OCI-LY7 (cell line): ENCODE measurements at regions not wholly inside any gene's neighbourhood (a gene's known extent, or its start where the extent isn't known, plus 50 kb on each side); places are given as distances from the start of the nearest gene placed in this dataset.

ENCODE experiments used
- BruUV-seq: library from RNA; stranded (reverse); fragments of 400-500 nt; replicated peaks from 2 replicates; lab custom pipeline; 2021; lab: Mats Ljungman, UMichigan
- CTCF ChIA-PET: fragments of 300-600 bp; sonication (Branson Sonifier 250); formaldehyde crosslinking; loops from one replicate; lab custom pipeline; 2022; ENCODE audit warnings: antibody characterized with exemption; ENCODE audit not compliant: unreplicated experiment; lab: Charles Lee
- POLR2A ChIA-PET: fragments of 300-600 bp; sonication (Branson Sonifier 250); formaldehyde crosslinking; loops from one replicate; lab custom pipeline; 2022; ENCODE audit warnings: antibody characterized with exemption; lab: Charles Lee
- DNase-seq: peaks from one replicate; pipeline ENCODE4 v3.0.0-alpha.2; 2015; ENCODE audit warnings: low spot score
- H2AFZ ChIP-seq: fragments of 200-600 bp; sonication (generic), shearing (Covaris generic); 2 replicates; pipeline ENCODE4 v1.6.1; 2014; ENCODE audit warnings: mild to moderate bottlenecking, antibody characterized with exemption, low read length, moderate library complexity
- H3K27ac ChIP-seq: fragments of 200-600 bp; sonication (generic); 2 replicates; pipeline ENCODE4 v1.5.1; 2014; ENCODE audit warnings: mixed run types, low read depth, mild to moderate bottlenecking, moderate library complexity, low read length, inconsistent platforms; ENCODE audit not compliant: poor library complexity, severe bottlenecking
- H3K36me3 ChIP-seq: fragments of 200-600 bp; sonication (generic); 2 replicates; pipeline ENCODE4 v1.6.1; 2014; ENCODE audit warnings: mild to moderate bottlenecking, antibody characterized with exemption, low read length, moderate library complexity, mixed read lengths; ENCODE audit not compliant: insufficient read depth
- H3K4me1 ChIP-seq: fragments of 200-600 bp; sonication (generic); 2 replicates; pipeline ENCODE4 v1.5.1; 2014; ENCODE audit warnings: mild to moderate bottlenecking, low read length; ENCODE audit not compliant: insufficient read depth, poor library complexity, severe bottlenecking
- H3K4me2 ChIP-seq: fragments of 200-600 bp; sonication (generic); 2 replicates; pipeline ENCODE4 v1.6.1; 2014; ENCODE audit warnings: mild to moderate bottlenecking, low read length
- H3K4me3 ChIP-seq: fragments of 200-600 bp; sonication (generic); 2 replicates; pipeline ENCODE4 v1.5.1; 2014; ENCODE audit warnings: mild to moderate bottlenecking, low read depth, low read length; ENCODE audit not compliant: poor library complexity, severe bottlenecking
- H3K79me2 ChIP-seq: fragments of 200-600 bp; sonication (generic); 2 replicates; pipeline ENCODE4 v1.6.1; 2016; ENCODE audit warnings: low read depth, mild to moderate bottlenecking, low read length, moderate library complexity, mixed read lengths; ENCODE audit not compliant: insufficient read depth
- H3K9me2 ChIP-seq: fragments of 200-600 bp; sonication (generic); 2 replicates; pipeline ENCODE4 v1.6.1; 2016; ENCODE audit warnings: mild to moderate bottlenecking, low read length, mixed read lengths; ENCODE audit not compliant: insufficient read depth
- H3K9me3 ChIP-seq: fragments of 200-600 bp; sonication (generic); 2 replicates; pipeline ENCODE4 v1.6.1; 2014; ENCODE audit warnings: mild to moderate bottlenecking, mixed run types, low read length, mixed read lengths
- H4K20me1 ChIP-seq: fragments of 200-600 bp; sonication (generic); 2 replicates; pipeline ENCODE4 v1.6.1; 2014; ENCODE audit warnings: mild to moderate bottlenecking, antibody characterized with exemption, low read length, moderate library complexity, mixed read lengths; ENCODE audit not compliant: insufficient read depth
- CTCF ChIP-seq: fragments of 200-600 bp; sonication (generic); conservative IDR thresholded peaks from 2 replicates; pipeline ENCODE4 v1.5.1; 2014; ENCODE audit warnings: mild to moderate bottlenecking, antibody characterized with exemption, low read length, moderate library complexity, mixed read lengths
- EZH2phosphoT487 ChIP-seq: fragments of 200-600 bp; sonication (generic); IDR thresholded peaks from 2 replicates; pipeline ENCODE4 v1.6.1; 2018; ENCODE audit warnings: low read depth, borderline replicate concordance, mild to moderate bottlenecking, mixed run types, antibody characterized with exemption, low read length, moderate library complexity, mixed read lengths
- intact Hi-C: fragments of 100-400 bp; cut with micrococcal nuclease; formaldehyde crosslinking; loops from one replicate; pipeline ENCODE4 v1.10.0; 2022; ENCODE audit not compliant: unreplicated experiment

- Histone ChIP-seq H3K9me3 (no peaks in the 10 kb centered on the region), H3K4me2 (no peak overlapping the region), H3K4me1 (no peaks in the 10 kb centered on the region), H3K4me3 (no peak overlapping the region), H3K36me3 (no peaks in the 10 kb centered on the region), H2AFZ (no peak overlapping the region), H3K27ac (no peak overlapping the region), H3K9me2 (no peaks in the 10 kb centered on the region), H4K20me1 (no peaks in the 10 kb centered on the region), H3K79me2 (no peaks in the 10 kb centered on the region)
- TF ChIP-seq CTCF = no peak
- no peak for TF ChIP-seq EZH2phosphoT487
- no TSS peak for BruUV-seq
- intact Hi-C loops = no loop called here
- CTCF ChIA-PET = no interaction called here
- POLR2A ChIA-PET = no interaction called here
- no peak for DNase-seq
Observed at GRCh38 chr22:27485842-27486241, 315.7 kb downstream of the MN1 start.

- TF ChIP-seq CTCF = no peak
- TF ChIP-seq EZH2phosphoT487 = no peak
- POLR2A ChIA-PET = no interaction called here
- H3K4me2 ChIP-seq = no peak overlapping the region
Observed at GRCh38 chr22:27487600-27488452, 313.7 kb downstream of the MN1 start.

GRCh38 chr22:27488456-27489177 is 312.9 kb downstream of the MN1 start:
- Histone ChIP-seq H3K9me2 (no peaks in the 10 kb centered on the region), H3K36me3 (no peaks in the 10 kb centered on the region), H3K9me3 (no peaks in the 10 kb centered on the region), H3K4me1 (no peaks in the 10 kb centered on the region), H3K27ac (no peak overlapping the region), H4K20me1 (no peaks in the 10 kb centered on the region), H3K79me2 (no peaks in the 10 kb centered on the region), H2AFZ (no peak overlapping the region), H3K4me2 (no peak overlapping the region), H3K4me3 (no peak overlapping the region)
- DNase-seq = no peak
- TF ChIP-seq EZH2phosphoT487 = no peak
- TF ChIP-seq CTCF = no peak
- intact Hi-C loops = no loop called here
- BruUV-seq = no TSS peak
- CTCF ChIA-PET = no interaction called here
- POLR2A ChIA-PET = interaction anchor here (0.7 kb wide), 1 partner anchor 145 kb away, joined by 4 read pairs; no protein-coding TSS in a partner anchor

More at GRCh38 chr22:27487600-27488452, 313.7 kb downstream of the MN1 start:
- Histone ChIP-seq H3K79me2 (no peaks in the 10 kb centered on the region), H3K4me3 (no peak overlapping the region), H3K9me2 (no peaks in the 10 kb centered on the region), H3K4me1 (no peaks in the 10 kb centered on the region), H2AFZ (no peak overlapping the region), H4K20me1 (no peaks in the 10 kb centered on the region), H3K36me3 (no peaks in the 10 kb centered on the region), H3K27ac (no peak overlapping the region), H3K9me3 (no peaks in the 10 kb centered on the region)
- CTCF ChIA-PET = no interaction called here
- DNase-seq = no peak
- intact Hi-C loops = no loop called here
- no TSS peak for BruUV-seq
